GM21528 (cell line): ENCODE measurements at regions not wholly inside any gene's neighbourhood (a gene's known extent, or its start where the extent isn't known, plus 50 kb on each side); places are given as distances from the start of the nearest gene placed in this dataset.
"Not testable (repeated sequence)": the region's sequence is repeated elsewhere in the genome, so short reads cannot be mapped to it uniquely, and the experiment has no call there.

ENCODE experiments used
- ATAC-seq: cut with Tn5 transposase; IDR thresholded peaks from one replicate; pipeline ENCODE4 v1.9.1; 2021; ENCODE audit warnings: mild to moderate bottlenecking, moderate library complexity; ENCODE audit not compliant: unreplicated experiment, low FRiP score

DNA sequence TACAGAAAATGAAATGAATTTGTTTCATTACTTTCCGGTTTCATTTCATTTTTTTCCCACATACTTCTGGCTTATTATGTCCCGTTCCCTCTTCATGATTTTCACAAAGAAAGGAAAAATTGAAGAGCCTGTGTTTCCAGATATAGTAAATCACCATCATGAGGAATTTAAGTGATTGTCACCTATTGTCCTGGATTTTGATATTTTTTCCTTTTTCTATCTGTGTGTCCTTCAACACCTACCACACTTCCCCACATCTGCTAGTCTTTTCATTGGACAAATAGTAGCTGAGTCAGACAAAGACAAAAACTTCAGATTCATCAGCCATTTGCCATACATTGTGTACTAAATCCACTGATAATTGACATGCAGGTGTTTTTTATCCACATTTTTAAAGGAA, 258.2 kb upstream of the HSF2 start:
- no peak for ATAC-seq

DNA sequence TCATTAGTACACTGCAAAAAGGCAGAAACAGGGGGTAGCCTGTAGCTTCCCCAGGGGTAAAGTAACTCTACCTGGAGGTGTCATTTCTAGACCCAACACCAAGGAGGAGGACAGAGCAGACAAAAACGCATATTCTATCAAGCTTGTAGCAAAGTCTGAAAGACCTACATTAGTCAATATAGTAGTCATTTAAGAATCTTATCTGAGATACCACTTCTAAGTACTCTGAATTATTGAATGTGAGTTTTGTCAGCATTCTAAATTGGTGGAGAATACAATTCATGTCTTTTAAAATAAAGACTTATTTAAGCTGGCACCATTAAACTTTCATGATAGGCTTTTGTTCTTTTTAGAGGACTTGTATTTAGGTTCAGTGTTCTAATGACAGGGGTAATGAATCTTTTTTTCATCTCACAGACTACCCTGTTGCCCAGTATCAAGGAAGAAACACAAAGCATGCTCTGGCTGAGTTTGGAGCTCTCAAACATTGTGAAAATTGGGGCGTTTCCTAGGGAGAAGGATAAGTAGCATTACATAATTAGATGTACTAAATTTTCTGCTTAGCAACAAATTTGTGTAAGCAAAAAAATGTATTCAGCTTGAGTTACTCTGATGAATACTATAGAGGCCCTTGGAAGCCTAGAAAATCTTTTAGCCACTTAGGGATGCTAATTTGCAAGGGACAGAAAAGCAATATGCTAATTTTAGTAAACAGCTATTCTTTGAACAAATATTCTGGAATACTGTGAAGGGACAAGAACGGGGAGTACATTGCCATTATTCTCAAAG, 255.4 kb upstream of the HSF2 start:
- no peak for ATAC-seq

DNA sequence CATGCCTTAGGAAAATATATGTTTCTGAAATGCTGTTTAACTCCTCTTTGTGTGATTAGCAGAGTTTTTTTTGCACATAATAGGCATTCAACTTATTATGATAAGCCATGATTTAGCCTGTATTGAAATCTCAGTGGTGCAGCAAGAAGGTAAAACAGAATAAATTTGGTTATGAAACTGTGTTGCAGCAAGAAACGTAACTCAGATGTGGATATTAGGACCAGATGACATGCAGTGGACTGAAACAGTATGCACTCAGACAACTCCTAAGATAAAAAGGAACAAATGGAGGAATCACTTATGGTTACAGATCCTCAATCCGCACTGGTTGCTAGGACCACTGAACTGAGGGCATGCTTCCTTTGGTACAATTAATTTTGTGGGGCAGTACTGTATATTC, 254.2 kb upstream of the HSF2 start:
- no peak for ATAC-seq

DNA sequence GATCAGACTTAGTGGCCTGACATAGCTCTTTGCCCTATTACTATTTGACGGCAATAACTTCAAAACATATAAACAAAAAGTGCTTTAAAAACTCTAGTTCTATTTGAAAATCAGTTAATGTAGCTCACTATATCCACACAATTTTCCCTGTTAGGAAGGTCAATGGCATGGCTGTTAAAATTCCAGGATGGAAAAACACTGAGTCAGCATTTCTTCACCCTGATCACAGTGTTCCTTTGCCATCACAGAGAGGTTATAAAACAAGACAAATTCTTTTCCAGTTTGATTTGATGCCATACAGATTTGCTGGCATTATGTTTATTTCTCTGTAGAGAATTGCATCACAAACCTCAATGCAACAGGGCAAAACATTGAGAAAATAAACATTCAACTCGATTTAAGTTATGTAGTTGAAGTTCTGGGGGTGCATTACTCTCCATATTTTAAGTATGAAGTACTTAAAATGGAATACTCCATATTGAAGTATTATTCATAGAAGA, 253.7 kb upstream of the HSF2 start:
- no peak for ATAC-seq

DNA sequence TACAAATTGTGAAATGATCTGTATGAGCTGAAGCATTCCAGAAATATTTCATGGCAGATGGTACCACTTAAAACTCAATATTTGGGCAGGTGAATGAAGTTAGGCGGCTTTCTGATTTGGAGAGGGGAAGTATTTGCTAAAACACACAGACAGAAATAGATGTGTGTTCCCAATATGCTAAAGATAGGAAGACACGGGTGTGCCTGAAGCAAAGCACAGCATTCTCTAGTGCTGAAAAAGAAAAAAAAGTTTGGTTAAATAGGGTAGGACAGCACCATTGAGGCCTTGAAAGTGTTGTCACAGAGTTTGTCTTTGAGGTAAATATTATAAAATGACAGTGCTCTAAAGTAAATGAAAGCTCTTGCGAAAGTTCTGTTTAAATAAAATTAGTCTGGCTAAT, 252.2 kb upstream of the HSF2 start:
- no peak for ATAC-seq

DNA sequence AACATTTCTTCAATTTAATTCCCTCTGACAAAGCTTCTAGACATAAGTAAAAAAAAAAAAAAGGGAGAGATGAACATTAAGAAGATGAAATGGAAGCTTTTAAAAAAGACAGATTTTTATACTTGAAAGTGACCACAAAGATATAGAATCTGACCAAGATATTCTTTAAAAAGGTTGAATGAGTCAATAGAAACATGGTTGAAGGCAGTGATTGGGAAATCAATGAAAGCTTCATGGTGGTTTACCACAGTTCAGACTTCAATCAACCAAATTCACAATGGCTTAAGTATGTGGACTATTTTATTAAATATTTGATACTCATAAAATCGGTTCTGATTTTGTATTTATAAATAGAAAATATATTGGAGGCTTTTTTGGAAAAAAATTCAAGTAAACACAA, 248.4 kb upstream of the HSF2 start:
- ATAC-seq, result no peak

DNA sequence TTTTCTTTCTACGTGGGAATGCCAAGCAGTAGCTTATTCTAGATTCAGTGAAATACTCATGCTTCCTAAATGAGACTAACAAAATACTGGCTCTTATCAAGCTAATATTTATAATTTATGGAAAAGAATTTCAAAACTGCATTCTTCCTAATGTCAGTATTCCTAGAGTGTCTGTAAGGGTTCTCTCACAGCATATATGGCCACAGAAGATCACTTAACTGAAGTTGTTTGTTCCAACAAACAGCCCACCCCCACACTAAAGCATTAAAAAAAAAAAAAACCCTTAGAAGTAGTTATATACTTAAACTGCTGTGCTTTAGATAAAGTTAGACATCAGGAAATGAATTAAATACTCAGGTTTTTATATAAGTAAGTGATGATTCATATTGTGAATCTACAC, 247.7 kb upstream of the HSF2 start:
- no peak for ATAC-seq

DNA sequence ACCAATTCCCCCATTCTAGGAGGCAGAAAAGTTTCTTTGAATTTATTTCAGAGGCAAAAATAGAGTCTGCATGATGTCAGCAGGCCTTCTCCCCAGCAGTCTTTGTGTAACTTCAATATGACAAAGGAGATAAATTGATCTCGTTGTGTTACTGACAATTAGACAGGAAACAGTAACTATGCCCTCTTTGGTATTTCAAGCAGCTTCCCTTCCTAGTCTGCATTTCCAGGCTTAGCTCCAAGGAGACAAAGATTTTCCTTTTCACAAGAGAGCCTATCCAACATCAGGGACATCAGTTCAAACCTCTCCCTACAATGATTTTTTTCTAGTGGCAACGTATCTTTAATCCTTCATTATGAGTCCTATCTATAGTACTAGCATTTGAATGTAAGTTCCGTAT, 245.9 kb upstream of the HSF2 start:
- no peak for ATAC-seq

DNA sequence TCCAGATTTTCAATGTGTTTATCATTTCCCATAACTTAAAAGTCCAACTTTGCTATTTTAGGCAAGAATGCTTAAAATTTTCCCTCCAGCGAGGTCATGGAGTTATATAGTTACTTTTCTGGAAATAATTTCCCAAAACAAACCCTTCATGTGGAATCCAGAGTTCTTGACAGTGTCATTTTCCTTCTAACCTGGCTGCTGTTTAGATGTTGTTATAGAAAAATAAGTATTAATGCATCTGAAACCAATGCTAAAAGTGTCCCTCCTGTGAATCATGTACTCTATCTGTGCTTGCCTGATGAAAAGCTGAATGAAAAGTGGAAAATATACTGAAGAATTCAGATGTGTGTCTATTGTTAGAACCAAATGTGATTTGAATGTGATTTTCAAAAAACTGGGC, 245.3 kb upstream of the HSF2 start:
- no peak for ATAC-seq

DNA sequence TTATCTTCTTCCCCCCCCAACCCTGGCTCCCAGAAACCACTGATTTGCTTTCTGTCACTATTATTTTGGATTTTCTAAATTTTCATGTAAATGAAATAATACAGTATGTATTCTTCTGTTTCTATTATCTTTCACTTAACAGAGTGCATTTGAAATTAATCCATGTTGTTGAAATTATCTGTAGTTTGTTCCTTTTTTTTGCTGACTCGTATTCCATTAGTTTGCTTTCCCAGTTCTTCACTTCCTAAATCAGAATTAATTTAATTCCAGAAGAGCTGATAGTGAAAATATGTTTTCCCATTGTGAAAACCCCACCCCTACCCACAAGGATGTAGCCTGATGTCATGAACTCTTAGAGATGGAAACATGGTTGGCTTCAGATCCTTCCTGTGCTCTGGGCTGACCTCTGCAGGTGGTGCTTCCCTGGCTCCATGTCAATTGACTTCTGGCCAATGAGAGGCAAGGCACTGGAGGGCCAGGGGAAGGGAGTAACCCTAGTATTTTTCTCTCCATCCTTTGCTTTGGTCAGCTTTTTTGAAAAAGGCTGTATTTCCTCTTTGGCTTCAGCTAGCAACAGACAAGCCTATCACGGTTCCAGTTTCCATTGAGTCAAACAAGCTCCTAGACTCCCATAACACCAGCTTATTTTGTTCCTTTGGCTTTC, 244.4 kb upstream of the HSF2 start:
- no peak for ATAC-seq

DNA sequence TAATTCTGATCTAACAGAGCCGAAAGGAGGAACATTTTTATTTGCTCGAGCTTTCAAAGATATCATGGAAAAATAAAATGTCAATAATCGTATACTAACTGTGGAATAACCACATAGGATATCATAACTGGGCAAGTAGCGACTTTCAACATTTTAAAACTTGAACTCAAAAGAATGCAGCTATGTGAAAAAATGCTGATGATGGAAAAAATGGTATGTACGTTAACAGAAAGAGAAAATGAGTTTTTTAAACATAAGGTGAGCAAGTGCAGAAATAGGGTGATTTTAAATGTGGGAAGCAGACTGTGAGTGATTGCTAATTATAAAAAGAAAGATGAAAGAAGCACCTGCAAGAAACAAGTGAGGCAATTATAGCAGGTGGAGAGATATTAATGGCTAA, 238.3 kb upstream of the HSF2 start:
- no peak for ATAC-seq

DNA sequence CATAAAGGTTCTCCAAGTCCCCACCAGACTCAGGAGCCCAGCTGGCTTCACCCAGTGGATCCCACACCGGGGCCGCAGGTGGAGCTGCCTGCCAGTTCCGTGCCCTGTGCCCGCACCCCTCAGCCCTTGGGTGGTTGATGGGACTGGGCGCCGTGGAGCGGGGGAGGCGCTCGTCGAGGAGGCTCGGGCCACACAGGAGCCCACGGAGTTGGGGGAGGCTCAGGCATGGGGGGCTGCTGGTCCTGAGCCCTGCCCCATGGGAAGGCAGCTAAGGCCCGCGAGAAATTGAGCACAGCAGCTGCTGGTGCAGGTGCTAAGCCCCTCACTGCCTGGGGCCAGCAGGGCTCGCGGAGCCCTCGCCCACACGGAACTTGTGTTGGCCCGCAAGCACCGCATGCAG, 234.4 kb upstream of the HSF2 start:
- no peak for ATAC-seq

DNA sequence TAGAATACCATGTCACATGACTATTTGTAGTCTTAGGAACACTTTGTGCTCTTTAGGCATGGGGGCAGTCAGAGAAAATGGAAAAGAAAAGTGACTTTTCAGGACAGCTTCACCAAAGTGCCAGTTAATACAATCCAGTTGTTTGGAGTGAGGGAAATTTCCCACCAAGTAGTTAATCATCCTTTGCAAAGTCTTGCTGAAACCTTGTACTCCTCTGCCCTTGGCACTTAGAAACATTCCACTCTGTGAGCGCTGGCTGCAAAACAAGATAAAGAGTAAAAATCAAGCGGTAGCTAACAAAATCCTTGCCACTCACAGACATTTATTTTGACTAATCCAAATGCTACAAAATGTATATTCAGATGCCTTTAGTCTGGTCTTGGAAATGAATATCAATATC, 229.2 kb upstream of the HSF2 start:
- no peak for ATAC-seq

DNA sequence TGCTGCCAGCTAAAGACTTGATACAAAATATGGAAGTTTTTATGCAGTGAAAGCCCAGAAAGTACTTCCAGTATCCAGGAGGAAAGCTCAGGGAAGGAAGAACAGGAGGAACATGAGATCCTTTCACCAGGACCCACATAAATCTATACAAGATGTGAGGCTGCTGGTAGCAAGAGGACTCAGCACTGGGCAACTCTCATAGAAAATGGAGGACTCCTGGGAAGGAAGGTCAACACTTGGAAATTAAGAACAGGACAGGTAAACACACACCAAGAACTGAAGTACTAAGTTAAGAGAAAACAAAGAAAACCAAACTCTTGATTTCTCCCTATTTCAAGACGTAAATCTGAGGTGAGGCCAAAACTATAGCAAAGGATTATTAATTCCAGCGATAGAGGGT, 220.5 kb upstream of the HSF2 start:
- ATAC-seq, result no peak

DNA sequence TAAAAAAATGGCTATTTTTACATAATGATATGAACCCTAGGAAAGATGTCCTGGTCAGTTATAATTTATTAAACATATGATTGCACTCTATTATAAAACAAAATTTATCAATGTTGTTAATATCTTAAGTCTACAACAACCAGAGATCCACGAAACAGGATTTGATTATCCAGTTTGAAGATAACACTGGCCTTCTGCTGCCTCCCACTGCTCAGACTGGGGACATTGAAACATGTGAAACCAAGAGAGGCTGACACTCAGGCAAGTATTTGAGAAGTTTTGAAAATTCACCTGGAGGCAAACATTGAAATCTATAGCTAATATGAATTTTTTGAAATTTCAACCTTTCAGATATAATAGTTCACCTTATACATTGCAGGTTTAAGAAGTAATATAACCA, 219.3 kb upstream of the HSF2 start:
- no peak for ATAC-seq

DNA sequence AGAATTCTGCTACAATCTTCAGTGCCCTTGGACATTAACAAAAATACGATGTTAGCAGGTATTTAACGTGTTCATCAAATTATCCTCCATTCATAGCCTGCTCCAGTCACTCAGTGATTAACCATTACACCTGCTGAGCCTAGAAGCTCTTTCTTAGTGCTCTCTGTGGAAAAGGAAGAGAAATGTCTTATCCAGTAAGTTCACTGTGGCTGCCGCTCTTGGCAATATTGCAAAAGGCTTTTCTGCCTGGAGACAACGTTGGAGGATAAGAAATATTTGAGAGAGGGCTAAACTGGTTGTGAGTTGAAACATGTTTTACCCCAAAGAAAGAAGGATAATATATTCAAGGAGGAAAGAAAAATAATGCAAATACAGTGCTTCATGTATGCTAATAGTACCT, 217.4 kb upstream of the HSF2 start:
- no peak for ATAC-seq

DNA sequence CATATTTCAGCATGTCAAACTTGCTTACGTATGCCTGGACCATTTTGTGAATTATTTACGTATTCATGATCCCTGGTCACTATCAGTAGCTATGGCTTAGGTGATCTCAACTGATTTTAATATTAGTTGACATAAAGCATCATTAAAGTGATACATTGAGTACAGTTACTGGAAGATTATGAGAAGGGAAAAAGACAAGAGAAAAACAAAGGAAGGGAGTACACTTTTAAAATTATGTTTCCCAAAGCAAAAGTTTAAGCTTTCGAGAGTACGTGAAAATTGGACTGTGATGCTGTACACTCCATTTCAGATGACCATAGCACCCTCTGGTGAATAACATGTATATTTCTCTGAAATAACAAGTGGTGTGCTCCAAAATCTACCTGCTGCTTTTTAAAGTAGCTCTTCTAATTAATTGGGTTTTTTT, 215.0 kb upstream of the HSF2 start:
- ATAC-seq, result no peak

DNA sequence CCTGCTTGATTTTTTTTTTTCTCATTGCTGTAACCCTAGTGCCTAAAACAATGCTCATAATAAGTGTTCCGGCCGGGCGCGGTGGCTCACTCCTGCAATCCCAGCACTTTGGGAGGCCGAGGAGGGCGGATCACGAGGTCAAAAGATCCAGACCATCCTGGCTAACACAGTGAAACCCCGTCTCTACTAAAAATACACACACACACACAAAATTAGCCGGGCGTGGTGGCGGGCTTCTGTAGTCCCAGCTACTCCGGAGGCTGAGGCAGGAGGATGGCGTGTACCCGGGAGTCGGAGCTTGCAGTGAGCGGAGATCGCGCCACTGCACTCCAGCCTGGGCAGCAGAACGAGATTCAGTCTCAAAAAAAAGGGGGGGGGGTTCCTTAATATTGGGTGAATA, 214.0 kb upstream of the HSF2 start:
- ATAC-seq, result not testable (repeated sequence)

DNA sequence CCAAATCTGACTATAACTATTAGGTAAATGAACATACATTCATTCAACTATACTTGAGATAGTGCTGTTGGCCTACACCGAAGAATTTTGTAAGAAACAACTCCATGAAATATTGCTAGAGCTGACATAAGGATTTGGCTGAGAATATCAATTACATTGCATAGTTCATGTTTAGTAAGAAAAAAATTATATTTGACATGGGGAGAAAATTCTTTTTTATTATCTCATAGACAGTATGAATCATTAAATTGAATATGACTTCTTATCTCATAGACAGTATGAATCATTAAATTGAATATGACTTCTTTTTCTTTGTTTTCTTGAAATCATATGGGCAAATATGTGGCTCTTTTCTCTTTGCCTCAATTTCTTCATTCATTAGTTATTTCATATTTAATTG, 212.3 kb upstream of the HSF2 start:
- no peak for ATAC-seq

DNA sequence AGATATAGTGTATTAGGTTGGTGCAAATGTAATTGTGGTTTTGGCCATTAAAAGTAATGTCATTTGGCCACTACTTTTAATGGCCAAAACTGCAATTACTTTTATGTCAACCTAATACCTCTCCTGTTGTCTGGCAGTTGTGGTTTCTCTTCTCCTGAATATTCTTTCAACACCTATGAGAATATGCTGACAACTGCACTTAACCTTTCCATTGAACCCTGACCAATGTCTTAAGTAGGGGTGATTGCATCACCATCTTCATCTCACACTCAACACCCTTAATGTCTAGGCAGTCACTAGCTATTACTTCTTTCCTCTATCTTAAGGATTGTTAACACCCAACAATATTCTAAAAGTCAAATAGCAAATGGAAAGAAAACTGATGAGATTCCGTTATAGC, 200.5 kb upstream of the HSF2 start:
- ATAC-seq, result no peak

DNA sequence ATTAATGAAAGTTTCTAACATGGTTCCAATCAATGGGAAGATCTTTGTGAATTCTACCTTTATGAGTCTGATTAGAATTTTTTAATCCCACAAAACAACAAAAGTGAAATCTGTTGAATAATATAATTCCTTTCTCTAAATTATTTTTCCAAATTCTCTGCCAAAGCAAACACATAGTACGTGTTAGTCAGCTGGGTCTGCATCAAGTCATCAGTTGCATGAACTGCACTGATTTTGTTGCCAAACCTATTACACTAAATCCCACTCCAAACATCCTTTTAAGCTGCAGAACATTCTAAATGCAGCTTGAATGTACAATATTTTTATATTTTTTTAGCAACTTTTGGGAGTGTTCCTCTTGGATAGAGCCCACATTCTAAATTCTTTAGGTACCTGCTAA, 199.0 kb upstream of the HSF2 start:
- no peak for ATAC-seq

DNA sequence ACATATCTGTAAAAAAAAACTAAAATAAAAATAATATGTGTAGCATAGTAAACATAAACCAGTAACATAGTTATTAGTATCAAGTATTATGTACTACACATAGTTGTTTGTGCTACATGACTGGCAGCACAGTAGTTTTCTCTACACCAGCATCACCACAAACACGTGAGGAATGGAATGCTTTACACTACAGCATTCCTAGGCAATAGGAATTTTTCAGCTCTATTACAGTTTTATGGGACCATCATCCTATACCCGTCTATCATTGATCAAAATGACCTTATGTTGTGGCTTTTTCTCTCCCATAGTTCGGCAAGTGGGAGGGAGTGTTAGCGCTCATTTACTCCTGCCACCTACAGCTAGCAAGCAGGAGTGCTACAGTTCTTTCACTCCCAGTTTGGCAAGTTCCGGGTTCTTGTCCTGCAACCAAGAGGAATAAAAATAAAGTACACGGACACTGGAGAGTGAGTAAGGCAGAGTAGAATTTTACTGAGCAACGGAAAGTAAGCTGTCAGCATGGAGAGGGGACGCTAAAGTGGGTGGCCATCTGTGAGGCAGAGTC, 196.8 kb upstream of the HSF2 start:
- no peak for ATAC-seq
